Activated CD8-positive, alpha-beta T cell treated with anti-CD3 and anti-CD28 coated beads for 36 hours (primary cell): ENCODE measurements at regions not wholly inside any gene's neighbourhood (a gene's known extent, or its start where the extent isn't known, plus 50 kb on each side); places are given as distances from the start of the nearest gene placed in this dataset.

Experiments used
- ATAC-seq: fragments of 200-7000 bp; cut with Tn5 transposase; one replicate; pipeline ENCODE4 v1.10.0; 2021; ENCODE audit warnings: mild to moderate bottlenecking, moderate library complexity
- CTCF ChIA-PET: fragments of 350-600 bp; sonication (Branson Sonifier 250); formaldehyde crosslinking; loops from one replicate; lab custom pipeline; 2021; ENCODE audit warnings: antibody characterized with exemption; lab: Charles Lee
- POLR2A ChIA-PET: fragments of 350-600 bp; sonication (Branson Sonifier 250); formaldehyde crosslinking; loops from one replicate; lab custom pipeline; 2021; ENCODE audit warnings: antibody characterized with exemption; lab: Charles Lee
- DNase-seq: peaks from one replicate; pipeline ENCODE4 v3.0.0-alpha.2; 2020
- H3K27ac Mint-ChIP-seq: one replicate; pipeline ENCODE4 v1.8.0; 2021; ENCODE audit warnings: mild to moderate bottlenecking, mixed read lengths
- H3K27me3 Mint-ChIP-seq: one replicate; pipeline ENCODE4 v1.8.0; 2021; ENCODE audit warnings: mixed read lengths
- H3K36me3 Mint-ChIP-seq: one replicate; pipeline ENCODE4 v1.8.0; 2021; ENCODE audit warnings: low read depth, mixed read lengths
- H3K4me1 Mint-ChIP-seq: one replicate; pipeline ENCODE4 v1.8.0; 2021; ENCODE audit warnings: low read depth, mixed read lengths
- H3K4me3 Mint-ChIP-seq: one replicate; pipeline ENCODE4 v1.8.0; 2021; ENCODE audit warnings: mild to moderate bottlenecking, moderate library complexity, mixed read lengths
- H3K9me3 Mint-ChIP-seq: one replicate; pipeline ENCODE4 v1.8.0; 2021; ENCODE audit warnings: mixed read lengths
- intact Hi-C: fragments of 100-400 bp; cut with micrococcal nuclease; formaldehyde crosslinking; loops from one replicate; pipeline ENCODE4 v1.10.0; 2022
- TF ChIP-seq, protein P1 (sequence below): fragments of 200-600 bp; IDR thresholded peaks from one replicate; pipeline ENCODE4 v1.8.0; 2022; ENCODE audit warnings: antibody characterized with exemption, mild to moderate bottlenecking

DNA sequence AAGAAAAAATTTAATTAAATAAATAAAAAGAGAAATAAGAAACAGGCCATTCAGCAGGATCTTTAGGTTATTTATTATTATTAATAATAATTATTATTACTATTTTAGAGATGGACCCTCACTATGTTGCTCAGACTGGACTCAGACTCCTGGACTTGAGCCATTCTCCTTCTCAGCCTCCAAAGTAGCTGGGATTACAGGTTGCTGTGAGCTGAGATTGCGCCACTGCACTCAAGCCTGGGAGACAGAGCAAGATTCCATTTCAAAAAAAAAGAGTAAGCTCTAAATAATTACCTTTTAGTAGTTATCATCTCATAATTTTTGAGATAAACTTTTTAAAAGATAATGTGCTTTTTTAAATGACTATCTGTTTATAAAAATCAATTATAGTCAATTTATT is 1102.8 kb upstream of the GJE1 start:
- Mint-ChIP-seq H3K27ac (no peak overlapping the region), H3K27me3 (no peaks in the 10 kb centered on the region), H3K4me1 (no peaks in the 10 kb centered on the region), H3K9me3 (no peaks in the 10 kb centered on the region), H3K36me3 (no peaks in the 10 kb centered on the region), H3K4me3 (no peak overlapping the region)
- ATAC-seq: no peak
- intact Hi-C loops: no loop called here
- TF ChIP-seq, protein P1, sequence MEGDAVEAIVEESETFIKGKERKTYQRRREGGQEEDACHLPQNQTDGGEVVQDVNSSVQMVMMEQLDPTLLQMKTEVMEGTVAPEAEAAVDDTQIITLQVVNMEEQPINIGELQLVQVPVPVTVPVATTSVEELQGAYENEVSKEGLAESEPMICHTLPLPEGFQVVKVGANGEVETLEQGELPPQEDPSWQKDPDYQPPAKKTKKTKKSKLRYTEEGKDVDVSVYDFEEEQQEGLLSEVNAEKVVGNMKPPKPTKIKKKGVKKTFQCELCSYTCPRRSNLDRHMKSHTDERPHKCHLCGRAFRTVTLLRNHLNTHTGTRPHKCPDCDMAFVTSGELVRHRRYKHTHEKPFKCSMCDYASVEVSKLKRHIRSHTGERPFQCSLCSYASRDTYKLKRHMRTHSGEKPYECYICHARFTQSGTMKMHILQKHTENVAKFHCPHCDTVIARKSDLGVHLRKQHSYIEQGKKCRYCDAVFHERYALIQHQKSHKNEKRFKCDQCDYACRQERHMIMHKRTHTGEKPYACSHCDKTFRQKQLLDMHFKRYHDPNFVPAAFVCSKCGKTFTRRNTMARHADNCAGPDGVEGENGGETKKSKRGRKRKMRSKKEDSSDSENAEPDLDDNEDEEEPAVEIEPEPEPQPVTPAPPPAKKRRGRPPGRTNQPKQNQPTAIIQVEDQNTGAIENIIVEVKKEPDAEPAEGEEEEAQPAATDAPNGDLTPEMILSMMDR: no peak
- ChIA-PET CTCF (no interaction called here), POLR2A (no interaction called here)
- DNase-seq: no peak

DNA sequence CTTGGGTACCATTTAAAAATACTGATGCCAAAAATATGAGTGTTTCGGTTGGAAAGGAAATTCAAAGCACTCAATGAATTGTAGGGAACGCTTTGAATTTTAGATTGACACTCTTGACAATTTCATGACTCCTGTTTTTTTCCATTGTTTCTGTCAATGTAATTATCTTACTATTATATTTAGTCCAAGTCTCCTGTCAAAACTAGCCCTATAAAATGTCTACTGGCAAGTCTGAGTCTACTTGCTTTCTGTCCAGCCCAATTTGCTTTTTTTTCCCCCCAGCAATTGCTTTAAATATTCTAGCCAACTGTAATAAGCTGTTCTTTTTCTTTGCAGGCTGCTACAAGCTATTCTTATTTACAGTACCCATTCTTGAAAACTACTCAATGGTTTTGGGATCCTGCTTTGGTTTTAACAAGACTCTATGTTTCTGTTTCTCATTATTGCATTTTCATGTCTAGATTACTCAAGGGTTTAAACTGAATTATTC is 1103.9 kb upstream of the GJE1 start:
- TF ChIP-seq, protein P1: no peak

DNA sequence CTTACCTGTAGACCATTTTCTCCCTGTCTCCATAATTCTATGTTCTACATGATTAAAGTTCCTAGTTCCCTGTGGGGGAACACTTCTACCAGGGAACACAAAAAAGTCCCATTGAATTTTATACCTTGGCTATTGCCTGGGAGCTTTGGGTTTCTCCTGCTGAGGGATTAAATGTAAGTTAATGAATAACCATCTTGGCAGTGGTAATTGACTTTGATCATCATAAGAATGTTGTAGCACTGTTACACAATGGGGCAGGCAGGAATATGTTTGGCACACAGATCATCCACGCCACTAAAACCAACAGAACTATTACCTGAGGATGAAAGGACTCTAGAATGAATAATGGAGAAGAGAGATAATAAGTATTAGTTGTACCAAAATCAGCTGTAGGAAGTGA is 1106.2 kb upstream of the GJE1 start:
- POLR2A ChIA-PET: no interaction called here
- DNase-seq (no peak), ATAC-seq (no peak)
- no peak overlapping the region for H3K4me3 Mint-ChIP-seq
- H3K4me1 Mint-ChIP-seq: no peaks in the 10 kb centered on the region
- no peak overlapping the region for H3K27ac Mint-ChIP-seq
- CTCF ChIA-PET: no interaction called here
- no peaks in the 10 kb centered on the region for H3K36me3 Mint-ChIP-seq
- TF ChIP-seq, protein P1: no peak
- intact Hi-C loops: no loop called here
- no peaks in the 10 kb centered on the region for H3K9me3 Mint-ChIP-seq
- no peaks in the 10 kb centered on the region for H3K27me3 Mint-ChIP-seq

More for the DNA sequence above, 1103.9 kb upstream of the GJE1 start:
- ChIA-PET POLR2A (no interaction called here), CTCF (no interaction called here)
- DNase-seq (no peak), ATAC-seq (no peak)
- H3K9me3 Mint-ChIP-seq: no peaks in the 10 kb centered on the region
- H3K4me3 Mint-ChIP-seq: no peak overlapping the region
- intact Hi-C loops: no loop called here
- H3K36me3 Mint-ChIP-seq: no peaks in the 10 kb centered on the region
- H3K27ac Mint-ChIP-seq: no peak overlapping the region
- no peaks in the 10 kb centered on the region for H3K4me1 Mint-ChIP-seq
- H3K27me3 Mint-ChIP-seq: no peaks in the 10 kb centered on the region

DNA sequence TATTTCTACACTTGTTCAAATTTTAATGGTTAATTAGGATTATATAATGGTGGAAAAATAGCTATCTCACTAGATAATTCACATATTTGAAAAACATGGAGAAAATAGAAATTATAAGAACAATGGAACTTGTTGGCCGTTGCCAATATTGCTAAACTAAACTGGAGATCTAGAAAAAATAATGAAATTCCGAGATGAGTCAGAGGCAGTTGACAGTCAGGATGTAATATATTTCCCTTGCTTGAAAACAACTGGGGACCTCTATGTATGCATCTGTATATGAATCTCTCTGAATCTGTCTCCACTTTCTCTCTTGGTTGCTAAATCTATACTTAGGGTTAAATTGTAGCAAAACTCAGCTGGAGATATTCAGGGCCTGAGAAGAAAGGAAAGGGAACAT is 1108.2 kb upstream of the GJE1 start:
- ATAC-seq (no peak), DNase-seq (no peak)
- ChIA-PET CTCF (no interaction called here), POLR2A (no interaction called here)
- intact Hi-C loops: no loop called here
- no peaks in the 10 kb centered on the region for H3K36me3 Mint-ChIP-seq
- TF ChIP-seq, protein P1: no peak
- H3K4me1 Mint-ChIP-seq: no peaks in the 10 kb centered on the region
- H3K27me3 Mint-ChIP-seq: no peaks in the 10 kb centered on the region
- no peak overlapping the region for H3K27ac Mint-ChIP-seq
- no peaks in the 10 kb centered on the region for H3K9me3 Mint-ChIP-seq
- no peak overlapping the region for H3K4me3 Mint-ChIP-seq

DNA sequence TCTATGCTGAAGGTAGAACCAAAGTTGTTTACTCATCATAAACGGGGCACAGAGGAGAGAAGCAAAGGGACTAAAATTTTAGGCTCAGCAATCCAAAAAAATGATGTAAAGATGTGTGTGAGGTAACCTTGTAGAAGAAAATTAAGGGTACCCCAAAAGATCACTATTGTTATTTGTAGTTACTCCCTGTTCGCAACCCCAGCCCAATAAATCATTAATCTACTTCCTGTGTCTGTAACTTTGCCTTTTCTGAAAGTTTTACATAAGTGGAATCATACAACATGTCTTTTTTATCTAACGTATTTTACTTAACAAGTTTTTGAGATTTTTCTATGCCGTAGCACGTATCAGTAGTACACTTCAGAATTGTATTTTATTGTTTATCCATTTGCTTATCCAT is 1114.8 kb upstream of the GJE1 start:
- intact Hi-C loops: no loop called here
- no peak for ATAC-seq
- Mint-ChIP-seq H3K27me3 (no peaks in the 10 kb centered on the region), H3K4me1 (no peaks in the 10 kb centered on the region), H3K4me3 (no peak overlapping the region), H3K36me3 (no peaks in the 10 kb centered on the region), H3K27ac (no peak overlapping the region), H3K9me3 (no peaks in the 10 kb centered on the region)
- TF ChIP-seq, protein P1: no peak
- ChIA-PET CTCF (interaction anchor here (1.0 kb wide), 1 partner anchor 1190 kb away, joined by 3 read pairs; no protein-coding TSS in a partner anchor), POLR2A (no interaction called here)
- DNase-seq: no peak
